ENCODE measurements at regions not wholly inside any gene's neighbourhood (a gene's known extent, or its start where the extent isn't known, plus 50 kb on each side); places are given as distances from the start of the nearest gene placed in this dataset.

DNA sequence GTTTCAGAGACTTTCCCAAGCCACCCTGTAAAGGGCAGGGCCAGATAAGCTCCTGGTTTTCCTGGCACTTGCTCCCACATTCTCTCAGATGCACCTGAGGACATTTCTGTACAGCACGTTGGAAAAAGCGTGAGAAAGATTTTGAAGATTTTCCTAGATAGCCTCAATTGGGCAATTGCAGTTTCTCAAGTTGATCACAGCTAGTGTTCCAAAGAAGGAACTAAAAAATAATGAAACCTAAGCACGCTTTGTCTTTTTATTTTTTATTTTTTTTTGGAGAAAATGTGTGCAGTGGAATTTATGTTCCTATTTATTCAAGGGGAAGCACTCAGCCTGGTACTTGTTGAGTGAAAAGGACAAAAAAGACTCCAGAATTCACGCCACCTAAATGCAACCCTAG lies 429.1 kb downstream of the RNF144A start:
- no peaks in the 10 kb centered on the region for H3K9me3 ChIP-seq (ENCODE audit: control insufficient read depth in 2 of 2, low read length in 2 of 2)
- H3K36me3 ChIP-seq (ENCODE audit: control insufficient read depth in 2 of 2, insufficient read depth in 2 of 2, low read length in 2 of 2) = no peaks in the 10 kb centered on the region
- H3K4me1 ChIP-seq (ENCODE audit: control insufficient read depth, insufficient read depth, low read length) = no peaks in the 10 kb centered on the region
- H3K27me3 ChIP-seq (ENCODE audit: control insufficient read depth in 1 of 2, insufficient read depth in 2 of 2, low read length in 2 of 2) = no peaks in the 10 kb centered on the region
- no peak overlapping the region for H3K27ac ChIP-seq (ENCODE audit: low read length)
- H3K9ac ChIP-seq (ENCODE audit: low read length in 2 of 2) = no peak overlapping the region
- H3K4me3 ChIP-seq (ENCODE audit: low read length in 2 of 2) = no peak overlapping the region

DNA sequence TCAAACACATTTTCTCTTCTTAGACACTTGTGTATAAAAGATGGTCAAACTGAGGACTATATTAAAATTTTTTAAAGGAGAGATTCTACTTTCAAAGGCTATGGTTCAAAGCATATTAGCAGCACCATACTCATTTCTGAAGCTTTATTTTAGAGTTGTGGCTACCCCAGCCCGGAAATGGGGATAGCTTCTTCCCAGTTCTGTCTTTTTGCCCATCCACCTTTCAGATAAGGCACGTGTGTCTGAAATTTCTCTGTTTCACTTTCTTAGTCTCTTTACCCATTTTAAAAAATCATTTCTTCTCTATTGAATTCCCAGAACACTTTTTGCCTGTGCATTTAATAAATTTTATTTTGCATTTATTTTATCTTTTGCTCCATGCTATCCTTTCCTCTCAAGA lies 431.5 kb downstream of the RNF144A start:
- H3K9ac ChIP-seq (ENCODE audit: low read length in 2 of 2) = no peak overlapping the region
- H3K9me3 ChIP-seq (ENCODE audit: control insufficient read depth in 2 of 2, low read length in 2 of 2) = no peaks in the 10 kb centered on the region
- H3K36me3 ChIP-seq (ENCODE audit: control insufficient read depth in 2 of 2, insufficient read depth in 2 of 2, low read length in 2 of 2) = no peaks in the 10 kb centered on the region
- H3K4me1 ChIP-seq (ENCODE audit: control insufficient read depth, insufficient read depth, low read length) = no peaks in the 10 kb centered on the region
- H3K27ac ChIP-seq (ENCODE audit: low read length) = no peak overlapping the region
- H3K27me3 ChIP-seq (ENCODE audit: control insufficient read depth in 1 of 2, insufficient read depth in 2 of 2, low read length in 2 of 2) = no peaks in the 10 kb centered on the region
- no peak overlapping the region for H3K4me3 ChIP-seq (ENCODE audit: low read length in 2 of 2)

DNA sequence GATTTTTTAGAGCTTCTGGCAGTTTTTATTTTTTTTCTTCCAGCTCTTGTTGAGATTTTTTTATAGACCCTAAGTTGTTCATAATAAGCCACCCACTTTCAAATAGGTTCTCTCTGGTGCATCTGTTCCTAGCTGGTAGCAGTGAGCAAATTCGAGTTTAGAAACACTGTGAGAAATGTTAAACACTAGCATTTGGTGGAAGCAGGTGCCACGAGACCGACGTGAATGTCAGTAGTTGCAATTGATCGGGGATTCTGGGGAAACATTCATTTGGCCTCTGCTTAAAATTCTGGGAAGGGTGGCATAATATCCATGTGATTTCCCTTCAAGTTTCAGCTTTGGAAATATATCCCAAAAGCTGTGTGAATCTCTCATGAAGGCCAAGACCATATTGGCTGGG lies 435.0 kb downstream of the RNF144A start:
- Histone ChIP-seq H3K9me3 (ENCODE audit: control insufficient read depth in 2 of 2, low read length in 2 of 2) (no peaks in the 10 kb centered on the region), H3K4me3 (ENCODE audit: low read length in 2 of 2) (no peak overlapping the region), H3K27me3 (ENCODE audit: control insufficient read depth in 1 of 2, insufficient read depth in 2 of 2, low read length in 2 of 2) (peaks cover 0 to 2% of the 10 kb centered on the region in 2 donors), H3K36me3 (ENCODE audit: control insufficient read depth in 2 of 2, insufficient read depth in 2 of 2, low read length in 2 of 2) (no peaks in the 10 kb centered on the region), H3K27ac (ENCODE audit: low read length) (no peak overlapping the region), H3K4me1 (ENCODE audit: control insufficient read depth, insufficient read depth, low read length) (no peaks in the 10 kb centered on the region), H3K9ac (ENCODE audit: low read length in 2 of 2) (no peak overlapping the region)

DNA sequence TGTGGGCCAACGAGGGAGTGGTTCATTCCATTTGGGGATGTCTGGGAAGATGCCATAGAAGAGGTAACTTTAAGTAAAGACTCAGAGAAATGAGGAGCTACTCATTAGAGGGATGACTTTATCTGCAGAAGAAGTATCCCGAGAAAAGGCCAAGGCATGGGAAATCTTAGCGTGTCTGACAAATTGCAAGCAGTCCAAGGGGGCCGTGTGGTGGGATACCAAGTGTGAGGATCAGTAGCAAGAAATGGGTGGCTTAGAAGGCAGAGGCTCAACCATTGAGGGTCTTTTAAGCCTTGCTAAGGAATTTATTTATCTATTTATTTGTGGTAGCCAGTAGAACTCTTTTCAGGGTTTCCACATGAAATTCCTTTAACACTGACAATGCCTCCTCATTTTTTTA lies 436.4 kb downstream of the RNF144A start:
- Histone ChIP-seq H3K27ac (ENCODE audit: low read length) (no peak overlapping the region), H3K4me1 (ENCODE audit: control insufficient read depth, insufficient read depth, low read length) (no peaks in the 10 kb centered on the region), H3K36me3 (ENCODE audit: control insufficient read depth in 2 of 2, insufficient read depth in 2 of 2, low read length in 2 of 2) (no peaks in the 10 kb centered on the region), H3K9me3 (ENCODE audit: control insufficient read depth in 2 of 2, low read length in 2 of 2) (no peaks in the 10 kb centered on the region), H3K4me3 (ENCODE audit: low read length in 2 of 2) (no peak overlapping the region), H3K27me3 (ENCODE audit: control insufficient read depth in 1 of 2, insufficient read depth in 2 of 2, low read length in 2 of 2) (peaks cover 0 to 2% of the 10 kb centered on the region in 2 donors), H3K9ac (ENCODE audit: low read length in 2 of 2) (no peak overlapping the region)

DNA sequence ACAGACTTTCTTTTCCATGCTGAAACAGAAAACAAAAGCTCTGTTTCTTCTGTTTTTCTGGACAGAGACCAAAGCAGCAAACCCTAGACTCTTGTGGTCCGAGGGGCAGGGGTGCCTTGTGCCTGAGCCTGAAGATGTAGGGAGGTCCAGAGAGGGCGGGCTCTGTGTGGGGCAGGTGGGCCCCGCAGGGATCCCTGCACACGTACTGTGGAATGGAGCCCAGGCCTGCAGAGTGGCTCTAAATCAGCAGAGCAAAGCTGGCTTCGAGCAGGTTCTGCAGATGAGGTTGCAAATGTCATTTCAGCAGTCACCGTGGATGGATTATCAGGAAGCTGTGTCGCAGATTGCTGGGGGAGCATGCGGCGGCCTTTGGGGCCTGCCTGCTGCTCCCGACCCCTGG lies 438.6 kb downstream of the RNF144A start:
- H3K27ac ChIP-seq (ENCODE audit: low read length) = no peak overlapping the region
- H3K4me1 ChIP-seq (ENCODE audit: control insufficient read depth, insufficient read depth, low read length) = no peaks in the 10 kb centered on the region
- H3K27me3 ChIP-seq (ENCODE audit: control insufficient read depth in 1 of 2, insufficient read depth in 2 of 2, low read length in 2 of 2) = peaks cover 0 to 2% of the 10 kb centered on the region in 2 donors
- no peaks in the 10 kb centered on the region for H3K9me3 ChIP-seq (ENCODE audit: control insufficient read depth in 2 of 2, low read length in 2 of 2)
- H3K4me3 ChIP-seq (ENCODE audit: low read length in 2 of 2) = no peak overlapping the region
- H3K9ac ChIP-seq (ENCODE audit: low read length in 2 of 2) = no peak overlapping the region
- no peaks in the 10 kb centered on the region for H3K36me3 ChIP-seq (ENCODE audit: control insufficient read depth in 2 of 2, insufficient read depth in 2 of 2, low read length in 2 of 2)

DNA sequence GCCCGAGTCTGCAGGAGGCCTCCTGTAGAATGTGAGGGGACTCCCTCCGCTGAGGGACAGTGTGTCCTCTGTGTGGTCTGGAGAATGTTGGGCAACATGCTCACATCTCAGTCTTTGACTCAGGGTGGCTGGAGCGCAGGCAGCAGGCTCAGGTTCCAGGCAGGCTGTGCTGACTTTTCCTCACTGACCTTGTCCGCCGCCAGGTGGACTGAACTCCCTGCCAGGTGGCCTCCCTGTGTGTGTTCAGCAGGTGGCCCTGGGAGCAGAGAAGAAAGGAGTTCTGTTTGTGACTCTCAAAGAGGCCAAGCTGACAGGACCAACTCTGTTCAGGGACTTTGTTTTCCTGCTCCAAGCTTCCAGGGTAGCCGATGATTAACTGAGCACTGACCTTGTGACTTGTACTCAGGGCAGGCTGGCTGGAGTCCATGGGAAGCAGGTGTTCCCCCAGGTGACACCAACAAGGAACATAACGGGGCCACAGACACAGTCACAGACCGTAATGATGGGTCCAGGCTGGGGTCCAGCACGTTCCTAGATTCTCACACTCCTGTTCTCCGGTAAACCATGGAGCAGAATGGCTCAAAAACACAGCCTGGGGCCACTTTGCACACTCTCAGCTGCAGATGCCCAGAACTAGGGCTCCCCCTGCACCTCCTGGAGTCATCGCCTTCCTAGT lies 439.8 kb downstream of the RNF144A start:
- Histone ChIP-seq H3K4me1 (ENCODE audit: control insufficient read depth, insufficient read depth, low read length) (no peaks in the 10 kb centered on the region), H3K9me3 (ENCODE audit: control insufficient read depth in 2 of 2, low read length in 2 of 2) (no peaks in the 10 kb centered on the region), H3K9ac (ENCODE audit: low read length in 2 of 2) (no peak overlapping the region), H3K36me3 (ENCODE audit: control insufficient read depth in 2 of 2, insufficient read depth in 2 of 2, low read length in 2 of 2) (no peaks in the 10 kb centered on the region), H3K27ac (ENCODE audit: low read length) (no peak overlapping the region), H3K4me3 (ENCODE audit: low read length in 2 of 2) (no peak overlapping the region), H3K27me3 (ENCODE audit: control insufficient read depth in 1 of 2, insufficient read depth in 2 of 2, low read length in 2 of 2) (peaks cover 0 to 2% of the 10 kb centered on the region in 2 donors)

DNA sequence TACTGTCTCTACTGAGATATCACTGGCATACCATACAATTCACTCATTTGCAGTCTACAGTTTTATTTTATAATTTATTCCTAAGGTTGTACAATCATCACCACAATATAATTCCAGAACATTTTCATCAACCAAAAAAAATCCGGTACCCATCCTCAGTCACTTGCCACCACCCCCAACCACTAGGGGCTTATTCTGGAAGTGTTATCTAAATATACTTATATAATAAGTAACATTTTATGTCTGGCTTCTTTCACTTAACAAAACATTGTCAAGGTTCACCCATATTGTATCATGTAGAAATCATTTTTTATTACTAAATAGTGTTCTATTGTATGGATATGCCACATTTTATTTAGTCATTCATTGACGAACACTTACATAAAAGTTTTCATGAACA lies 440.8 kb downstream of the RNF144A start:
- Histone ChIP-seq H3K27ac (ENCODE audit: low read length) (no peak overlapping the region), H3K9me3 (ENCODE audit: control insufficient read depth in 2 of 2, low read length in 2 of 2) (no peaks in the 10 kb centered on the region), H3K4me3 (ENCODE audit: low read length in 2 of 2) (no peak overlapping the region)

DNA sequence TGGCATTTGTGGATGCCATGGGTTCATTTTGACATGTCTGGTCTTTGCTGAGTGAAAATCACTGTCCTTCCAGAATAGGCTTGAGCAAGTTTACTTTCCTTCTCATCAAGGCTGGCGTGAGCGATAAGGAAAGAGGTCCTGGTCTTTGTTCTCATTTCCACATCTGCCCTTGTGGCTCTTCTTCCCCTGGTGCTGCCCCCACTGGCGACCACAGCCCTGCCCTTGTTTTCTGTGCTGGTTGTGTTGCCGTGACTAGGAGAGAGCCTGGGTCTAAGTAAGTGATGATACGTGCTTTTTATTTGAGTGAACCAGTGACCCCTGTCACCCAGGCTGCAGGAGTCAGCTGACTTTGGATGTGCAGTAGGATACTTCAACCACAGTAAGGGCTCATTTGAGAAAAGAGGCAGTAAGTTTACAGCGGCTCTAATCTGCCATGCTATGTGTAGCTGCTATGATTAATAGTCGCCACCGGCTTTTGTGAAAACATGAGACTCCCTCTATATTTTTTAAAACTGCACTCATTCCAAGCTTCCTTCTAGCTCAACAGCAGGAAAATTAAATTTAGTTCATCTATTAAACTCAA lies 441.7 kb downstream of the RNF144A start:
- no peak overlapping the region for H3K9ac ChIP-seq (ENCODE audit: low read length in 2 of 2)
- no peaks in the 10 kb centered on the region for H3K4me1 ChIP-seq (ENCODE audit: control insufficient read depth, insufficient read depth, low read length)
- H3K27me3 ChIP-seq (ENCODE audit: control insufficient read depth in 1 of 2, insufficient read depth in 2 of 2, low read length in 2 of 2) = peaks cover 0 to 2% of the 10 kb centered on the region in 2 donors
- H3K36me3 ChIP-seq (ENCODE audit: control insufficient read depth in 2 of 2, insufficient read depth in 2 of 2, low read length in 2 of 2) = no peaks in the 10 kb centered on the region
- no peak overlapping the region for H3K4me3 ChIP-seq (ENCODE audit: low read length in 2 of 2)
- no peak overlapping the region for H3K27ac ChIP-seq (ENCODE audit: low read length)
- no peaks in the 10 kb centered on the region for H3K9me3 ChIP-seq (ENCODE audit: control insufficient read depth in 2 of 2, low read length in 2 of 2)

More for the DNA sequence above, 440.8 kb downstream of the RNF144A start:
- Histone ChIP-seq H3K36me3 (ENCODE audit: control insufficient read depth in 2 of 2, insufficient read depth in 2 of 2, low read length in 2 of 2) (no peaks in the 10 kb centered on the region), H3K9ac (ENCODE audit: low read length in 2 of 2) (no peak overlapping the region), H3K4me1 (ENCODE audit: control insufficient read depth, insufficient read depth, low read length) (no peaks in the 10 kb centered on the region), H3K27me3 (ENCODE audit: control insufficient read depth in 1 of 2, insufficient read depth in 2 of 2, low read length in 2 of 2) (peaks cover 0 to 2% of the 10 kb centered on the region in 2 donors)

DNA sequence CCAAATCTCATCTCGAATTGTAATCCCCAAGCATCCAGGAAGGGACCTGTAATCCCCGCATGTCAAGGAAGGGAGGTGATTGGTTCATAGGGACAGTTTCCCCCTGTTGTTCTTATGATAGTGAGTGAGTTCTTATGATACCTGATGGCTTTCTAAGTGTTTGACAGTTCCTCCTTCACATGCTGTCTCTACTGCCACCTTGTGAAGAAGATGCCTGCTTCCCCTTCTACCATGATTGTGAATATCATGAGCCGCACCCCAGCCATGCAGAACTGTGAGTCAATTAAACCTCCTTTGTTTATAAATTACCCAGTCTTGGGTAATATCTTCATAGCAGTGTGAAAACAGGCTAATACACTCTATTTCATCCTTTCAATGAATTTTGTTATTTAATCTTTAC lies 446.7 kb downstream of the RNF144A start:
- H3K9me3 ChIP-seq (ENCODE audit: control insufficient read depth in 2 of 2, low read length in 2 of 2) = no peaks in the 10 kb centered on the region
- H3K4me3 ChIP-seq (ENCODE audit: low read length in 2 of 2) = no peak overlapping the region
- H3K4me1 ChIP-seq (ENCODE audit: control insufficient read depth, insufficient read depth, low read length) = no peaks in the 10 kb centered on the region
- no peak overlapping the region for H3K9ac ChIP-seq (ENCODE audit: low read length in 2 of 2)
- H3K36me3 ChIP-seq (ENCODE audit: control insufficient read depth in 2 of 2, insufficient read depth in 2 of 2, low read length in 2 of 2) = no peaks in the 10 kb centered on the region
- no peak overlapping the region for H3K27ac ChIP-seq (ENCODE audit: low read length)
- H3K27me3 ChIP-seq (ENCODE audit: control insufficient read depth in 1 of 2, insufficient read depth in 2 of 2, low read length in 2 of 2) = no peaks in the 10 kb centered on the region

DNA sequence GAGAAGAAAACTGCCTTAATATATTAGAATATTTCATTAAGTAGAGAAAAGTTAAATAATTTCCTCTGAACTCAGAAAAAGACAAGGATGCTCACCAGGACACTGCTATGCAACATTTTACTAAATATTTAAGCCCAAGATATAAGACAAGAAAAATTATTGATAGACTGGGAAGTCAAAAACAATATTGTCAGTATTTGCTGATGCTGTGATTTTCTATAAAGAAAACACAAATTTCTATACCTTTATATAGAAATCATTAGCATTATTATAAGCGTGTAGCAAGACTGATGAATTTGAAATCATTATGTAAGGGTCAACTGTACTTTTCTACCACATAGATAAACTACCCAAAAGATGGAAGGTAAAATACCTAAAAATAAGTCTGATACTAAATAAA lies 451.0 kb downstream of the RNF144A start:
- Histone ChIP-seq H3K27me3 (ENCODE audit: control insufficient read depth in 1 of 2, insufficient read depth in 2 of 2, low read length in 2 of 2) (no peaks in the 10 kb centered on the region), H3K9ac (ENCODE audit: low read length in 2 of 2) (no peak overlapping the region), H3K4me3 (ENCODE audit: low read length in 2 of 2) (no peak overlapping the region), H3K9me3 (ENCODE audit: control insufficient read depth in 2 of 2, low read length in 2 of 2) (peaks cover 0 to 2% of the 10 kb centered on the region in 2 donors), H3K4me1 (ENCODE audit: control insufficient read depth, insufficient read depth, low read length) (no peaks in the 10 kb centered on the region), H3K36me3 (ENCODE audit: control insufficient read depth in 2 of 2, insufficient read depth in 2 of 2, low read length in 2 of 2) (no peaks in the 10 kb centered on the region), H3K27ac (ENCODE audit: low read length) (no peak overlapping the region)

DNA sequence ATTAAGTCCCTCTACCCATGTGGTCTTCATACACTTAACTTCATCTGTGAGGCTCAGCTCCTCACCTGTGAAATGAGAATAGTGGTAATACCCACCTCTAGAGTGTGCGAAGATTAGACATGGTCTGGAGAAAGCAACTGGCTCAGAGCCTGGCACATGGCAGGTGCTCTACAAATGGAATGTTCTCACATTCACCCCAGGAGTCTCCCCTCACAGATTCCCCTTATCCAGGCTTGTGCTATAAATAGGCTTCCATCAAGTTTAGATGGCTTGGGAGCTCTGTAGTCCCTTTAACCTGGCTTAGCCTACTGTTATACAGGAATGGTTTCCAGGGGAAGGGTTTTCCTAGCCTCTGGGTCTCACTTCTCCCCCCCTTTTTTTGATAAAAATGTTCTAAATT lies 455.9 kb downstream of the RNF144A start:
- Histone ChIP-seq H3K9me3 (ENCODE audit: control insufficient read depth in 2 of 2, low read length in 2 of 2) (peaks cover 0 to 2% of the 10 kb centered on the region in 2 donors), H3K4me3 (ENCODE audit: low read length in 2 of 2) (no peak overlapping the region), H3K9ac (ENCODE audit: low read length in 2 of 2) (no peak overlapping the region), H3K27ac (ENCODE audit: low read length) (no peak overlapping the region), H3K36me3 (ENCODE audit: control insufficient read depth in 2 of 2, insufficient read depth in 2 of 2, low read length in 2 of 2) (no peaks in the 10 kb centered on the region), H3K27me3 (ENCODE audit: control insufficient read depth in 1 of 2, insufficient read depth in 2 of 2, low read length in 2 of 2) (no peaks in the 10 kb centered on the region), H3K4me1 (ENCODE audit: control insufficient read depth, insufficient read depth, low read length) (peaks cover 5% of the 10 kb centered on the region)

Data from stomach smooth muscle (tissue), 2 donors.